AG04450 (cell line): ENCODE measurements at regions not wholly inside any gene's neighbourhood (a gene's known extent, or its start where the extent isn't known, plus 50 kb on each side); places are given as distances from the start of the nearest gene placed in this dataset.

Experiments
- CTCF ChIA-PET: fragments of 300-600, 350-600 bp; formaldehyde crosslinking; extraction: SDS; loops from one replicate; lab custom pipeline; 2022; ENCODE audit warnings: antibody characterized with exemption, inconsistent platforms; lab: Charles Lee
- POLR2A ChIA-PET: fragments of 350-600 bp; formaldehyde crosslinking; extraction: SDS; loops from one replicate; lab custom pipeline; 2021; ENCODE audit warnings: antibody characterized with exemption, inconsistent platforms; lab: Yijun Ruan, JAX
- DNase-seq: peaks from one replicate; pipeline ENCODE4 v3.0.0-alpha.2; 2011; ENCODE audit warnings: low read depth, low spot score
- H3K27ac ChIP-seq: one replicate; pipeline ENCODE4 v1.5.1; 2012; ENCODE audit warnings: low read depth, low read length, control low read depth
- H3K27me3 ChIP-seq: one replicate; pipeline ENCODE4 v1.6.0; 2012; ENCODE audit warnings: low read length; ENCODE audit not compliant: control insufficient read depth, insufficient read depth
- H3K4me3 ChIP-seq: 2 replicates; pipeline ENCODE4 v1.5.1; 2011; ENCODE audit warnings: mild to moderate bottlenecking, low read depth, low read length, control low read depth
- H3K9me3 ChIP-seq: 2 replicates; pipeline ENCODE4 v1.5.1; 2012; ENCODE audit warnings: low read length; ENCODE audit not compliant: control insufficient read depth, insufficient read depth
- CTCF ChIP-seq: IDR thresholded peaks from 2 replicates; pipeline ENCODE4 v1.5.1; 2011; ENCODE audit warnings: low read depth, low read length, control low read depth, inconsistent platforms

- no peak for DNase-seq
- ChIA-PET POLR2A (no interaction called here), CTCF (no interaction called here)
- no peaks in the 10 kb centered on the region for H3K9me3 ChIP-seq
- H3K27me3 ChIP-seq: no peaks in the 10 kb centered on the region
- H3K27ac ChIP-seq: no peak overlapping the region
- H3K4me3 ChIP-seq: no peak overlapping the region
- TF ChIP-seq CTCF: no peak
These were observed 1017.9 kb downstream of the ADGRL2 start for GRCh38 chr1:82818586-82818985.

- H3K27me3 ChIP-seq: no peaks in the 10 kb centered on the region
- no peak overlapping the region for H3K27ac ChIP-seq
- ChIA-PET POLR2A (no interaction called here), CTCF (no interaction called here)
- no peaks in the 10 kb centered on the region for H3K9me3 ChIP-seq
- TF ChIP-seq CTCF: no peak
- DNase-seq: no peak
- H3K4me3 ChIP-seq: no peak overlapping the region
These were observed 1012.7 kb downstream of the ADGRL2 start for GRCh38 chr1:82813386-82813785.

GRCh38 chr1:82810601-82811000 lies 1009.9 kb downstream of the ADGRL2 start:
- Histone ChIP-seq H3K27me3 (no peaks in the 10 kb centered on the region), H3K9me3 (no peaks in the 10 kb centered on the region), H3K27ac (no peak overlapping the region), H3K4me3 (no peak overlapping the region)
- ChIA-PET POLR2A (no interaction called here), CTCF (no interaction called here)
- no peak for DNase-seq
- no peak for TF ChIP-seq CTCF

GRCh38 chr1:82807563-82807962 lies 1006.8 kb downstream of the ADGRL2 start:
- no peaks in the 10 kb centered on the region for H3K27me3 ChIP-seq
- ChIA-PET POLR2A (no interaction called here), CTCF (no interaction called here)
- H3K4me3 ChIP-seq: no peak overlapping the region
- H3K9me3 ChIP-seq: no peaks in the 10 kb centered on the region
- no peak for DNase-seq
- no peak for TF ChIP-seq CTCF
- H3K27ac ChIP-seq: no peak overlapping the region

GRCh38 chr1:82806133-82806532 lies 1005.4 kb downstream of the ADGRL2 start:
- POLR2A ChIA-PET: no interaction called here
- Histone ChIP-seq H3K27me3 (no peaks in the 10 kb centered on the region), H3K4me3 (no peak overlapping the region), H3K9me3 (no peaks in the 10 kb centered on the region), H3K27ac (no peak overlapping the region)
- CTCF ChIA-PET: no interaction called here
- no peak for DNase-seq
- no peak for TF ChIP-seq CTCF
